Endodermal cell (in vitro differentiated cells): ENCODE measurements at regions not wholly inside any gene's neighbourhood (a gene's known extent, or its start where the extent isn't known, plus 50 kb on each side); places are given as distances from the start of the nearest gene placed in this dataset.

ENCODE experiments used
- DNase-seq: peaks from one replicate; pipeline ENCODE4 v3.0.0-alpha.2; 2017
- H3K27ac ChIP-seq: 2 replicates; pipeline ENCODE4 v1.5.1; 2013; ENCODE audit warnings: mild to moderate bottlenecking, low read depth, low read length, moderate library complexity
- H3K27me3 ChIP-seq: 2 replicates; pipeline ENCODE4 v1.6.1; 2013; ENCODE audit warnings: mild to moderate bottlenecking, low read length, moderate library complexity; ENCODE audit not compliant: insufficient read depth, control insufficient read depth, poor library complexity, severe bottlenecking
- H3K36me3 ChIP-seq: 2 replicates; pipeline ENCODE4 v1.7.0; 2013; ENCODE audit warnings: mild to moderate bottlenecking, low read length, moderate library complexity; ENCODE audit not compliant: control insufficient read depth, insufficient read depth
- H3K4me1 ChIP-seq: one replicate; pipeline ENCODE4 v1.7.0; 2013; ENCODE audit warnings: low read length; ENCODE audit not compliant: control insufficient read depth, insufficient read depth
- H3K4me3 ChIP-seq: 2 replicates; pipeline ENCODE4 v1.5.1; 2013; ENCODE audit warnings: mild to moderate bottlenecking, low read length, moderate library complexity
- H3K9ac ChIP-seq: 2 replicates; pipeline ENCODE4 v1.6.1; 2013; ENCODE audit warnings: mild to moderate bottlenecking, low read length, moderate library complexity; ENCODE audit not compliant: poor library complexity, severe bottlenecking; ENCODE audit errors: extremely low read depth
- H3K9me3 ChIP-seq: 2 replicates; pipeline ENCODE4 v1.6.1; 2013; ENCODE audit warnings: mild to moderate bottlenecking, low read length, moderate library complexity; ENCODE audit not compliant: control insufficient read depth
- H3K27ac Mint-ChIP-seq: 2 replicates; pipeline ENCODE4 v1.8.0; 2020; ENCODE audit warnings: mixed read lengths
- H3K27me3 Mint-ChIP-seq: 2 replicates; pipeline ENCODE4 v1.8.0; 2021; ENCODE audit warnings: mild to moderate bottlenecking, mixed read lengths; ENCODE audit not compliant: insufficient read depth
- H3K36me3 Mint-ChIP-seq: 2 replicates; pipeline ENCODE4 v1.8.0; 2020; ENCODE audit warnings: low read depth, mixed read lengths
- H3K4me1 Mint-ChIP-seq: 2 replicates; pipeline ENCODE4 v1.8.0; 2020; ENCODE audit warnings: mixed read lengths
- H3K4me3 Mint-ChIP-seq: 2 replicates; pipeline ENCODE4 v1.8.0; 2020; ENCODE audit warnings: mild to moderate bottlenecking, moderate library complexity, mixed read lengths
- H3K9me3 Mint-ChIP-seq: 2 replicates; pipeline ENCODE4 v1.8.0; 2020; ENCODE audit warnings: mild to moderate bottlenecking, mixed read lengths
- CTCF ChIP-seq: fragments of 200-600 bp; sonication (generic); conservative IDR thresholded peaks from 2 replicates; pipeline ENCODE4 v1.5.0; 2021; ENCODE audit warnings: antibody characterized with exemption, mild to moderate bottlenecking
- WGBS, 2 experiments: methylation state at CpG; one replicate each; pipeline versions ENCODE4 v1.1.5 to v1.1.7; 2013; ENCODE audit warnings: missing lambda C conversion rate in 2 of 2, mixed read lengths in 1 of 2; ENCODE audit not compliant: insufficient coverage in 1 of 2, insufficient read length in 1 of 2; 5-methylcytosine and 5-hydroxymethylcytosine counted together

GRCh38 chr9:78437806-78438205, 140.9 kb downstream of the PSAT1 start:
- no peaks in the 10 kb centered on the region for H3K9me3 ChIP-seq
- Mint-ChIP-seq H3K9me3 (peaks cover 6% of the 10 kb centered on the region), H3K27ac (peak overlapping the region; percentile 70), H3K4me3 (no peak overlapping the region), H3K4me1 (peaks cover 26% of the 10 kb centered on the region), H3K36me3 (no peaks in the 10 kb centered on the region), H3K27me3 (no peaks in the 10 kb centered on the region)
- no peaks in the 10 kb centered on the region for H3K36me3 ChIP-seq
- TF ChIP-seq CTCF, result no peak
- 93 to 100% methylated on average over 3 to 7 of the region's 7 CpGs for WGBS, 2 experiments
- no peak overlapping the region for H3K4me3 ChIP-seq
- H3K9ac ChIP-seq, result no peak overlapping the region
- H3K4me1 ChIP-seq, result peaks cover 15% of the 10 kb centered on the region
- no peak overlapping the region for H3K27ac ChIP-seq
- no peak for DNase-seq
- no peaks in the 10 kb centered on the region for H3K27me3 ChIP-seq

DNA sequence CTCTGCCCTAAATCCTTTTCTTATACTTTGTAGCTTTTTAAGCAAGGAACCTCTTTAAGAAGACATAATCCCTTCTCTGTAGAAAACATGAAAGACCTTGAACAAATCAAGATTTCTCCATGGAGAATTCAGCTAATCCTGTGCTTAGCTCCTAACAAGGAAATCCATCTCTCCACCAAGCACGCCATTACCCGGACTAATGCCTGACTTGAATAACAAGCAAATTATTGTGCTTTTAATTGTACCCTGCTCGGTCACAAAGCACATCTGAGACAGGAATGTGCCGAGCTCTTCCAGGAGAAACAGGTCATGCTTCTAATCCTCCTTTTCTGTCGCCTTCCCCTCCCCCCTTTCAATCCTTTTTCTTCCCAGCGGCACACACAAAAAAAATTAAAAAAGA, 141.3 kb downstream of the PSAT1 start:
- Mint-ChIP-seq H3K4me1 (peaks cover 26% of the 10 kb centered on the region), H3K9me3 (peaks cover 7% of the 10 kb centered on the region), H3K36me3 (no peaks in the 10 kb centered on the region), H3K27ac (peak overlapping the region; percentile 70), H3K4me3 (no peak overlapping the region), H3K27me3 (no peaks in the 10 kb centered on the region)
- H3K9ac ChIP-seq, result no peak overlapping the region
- H3K4me1 ChIP-seq, result peaks cover 15% of the 10 kb centered on the region
- no peak for TF ChIP-seq CTCF
- H3K4me3 ChIP-seq, result no peak overlapping the region
- 41 to 53% methylated on average over 3 to 6 of the region's 6 CpGs for WGBS, 2 experiments
- no peak overlapping the region for H3K27ac ChIP-seq
- no peak for DNase-seq
- no peaks in the 10 kb centered on the region for H3K27me3 ChIP-seq
- no peaks in the 10 kb centered on the region for H3K36me3 ChIP-seq
- no peaks in the 10 kb centered on the region for H3K9me3 ChIP-seq

GRCh38 chr9:78438780-78439179, 141.9 kb downstream of the PSAT1 start:
- Mint-ChIP-seq H3K4me1 (peaks cover 26% of the 10 kb centered on the region), H3K27ac (no peak overlapping the region), H3K36me3 (no peaks in the 10 kb centered on the region), H3K9me3 (peaks cover 7% of the 10 kb centered on the region), H3K4me3 (no peak overlapping the region), H3K27me3 (no peaks in the 10 kb centered on the region)
- WGBS, 2 experiments, result 62 to 74% methylated on average over 6 to 9 of the region's 9 CpGs
- no peaks in the 10 kb centered on the region for H3K9me3 ChIP-seq
- no peak for TF ChIP-seq CTCF
- no peaks in the 10 kb centered on the region for H3K27me3 ChIP-seq
- H3K9ac ChIP-seq, result no peak overlapping the region
- H3K4me1 ChIP-seq, result peaks cover 15% of the 10 kb centered on the region
- DNase-seq, result no peak
- no peaks in the 10 kb centered on the region for H3K36me3 ChIP-seq
- H3K27ac ChIP-seq, result no peak overlapping the region
- H3K4me3 ChIP-seq, result no peak overlapping the region
